DND-41 (cell line): ENCODE measurements at regions not wholly inside any gene's neighbourhood (a gene's known extent, or its start where the extent isn't known, plus 50 kb on each side); places are given as distances from the start of the nearest gene placed in this dataset.

ENCODE experiments used
- ATAC-seq: fragments of 200-7000 bp; cut with Tn5 transposase; 3 replicates; pipeline ENCODE4 v1.9.1; 2021; ENCODE audit warnings: low read depth; ENCODE audit not compliant: insufficient read depth
- DNase-seq: peaks from one replicate; pipeline ENCODE4 v3.0.0-alpha.2; 2020
- H2AFZ ChIP-seq: 2 replicates; pipeline ENCODE4 v1.6.0; 2012; ENCODE audit warnings: low read depth, low read length
- H3K27ac ChIP-seq: 2 replicates; pipeline ENCODE4 v1.5.1; 2012; ENCODE audit warnings: low read length, inconsistent platforms
- H3K27me3 ChIP-seq: fragments of 200-600 bp; sonication (generic); 2 replicates; pipeline ENCODE4 v1.6.0; 2012; ENCODE audit warnings: low read length, mild to moderate bottlenecking, inconsistent platforms; ENCODE audit not compliant: insufficient read depth, poor library complexity
- H3K36me3 ChIP-seq: 2 replicates; pipeline ENCODE4 v1.5.1; 2012; ENCODE audit warnings: low read length, inconsistent platforms; ENCODE audit not compliant: insufficient read depth
- H3K4me1 ChIP-seq: 2 replicates; pipeline ENCODE4 v1.5.1; 2012; ENCODE audit warnings: mild to moderate bottlenecking, low read length; ENCODE audit not compliant: insufficient read depth
- H3K4me2 ChIP-seq: 2 replicates; pipeline ENCODE4 v1.6.0; 2012; ENCODE audit warnings: mild to moderate bottlenecking, moderate library complexity, low read length, inconsistent platforms; ENCODE audit not compliant: insufficient read depth
- H3K4me3 ChIP-seq, 2 experiments: fragments of 200-600 bp in 1 of 2; shearing (Covaris generic) in 1 of 2; 2 replicates each; pipeline ENCODE4 v1.5.1; 2012 to 2016; ENCODE audit warnings: inconsistent platforms in 2 of 2, low read length in 2 of 2, mild to moderate bottlenecking in 2 of 2, low read depth in 1 of 2, moderate library complexity in 1 of 2
- H3K79me2 ChIP-seq: 2 replicates; pipeline ENCODE4 v1.6.0; 2012; ENCODE audit warnings: low read length, inconsistent platforms; ENCODE audit not compliant: insufficient read depth
- H3K9ac ChIP-seq: 2 replicates; pipeline ENCODE4 v1.6.0; 2012; ENCODE audit warnings: low read depth, mild to moderate bottlenecking, inconsistent platforms, low read length, moderate library complexity
- H3K9me3 ChIP-seq: 2 replicates; pipeline ENCODE4 v1.5.1; 2012; ENCODE audit warnings: low read length, moderate library complexity, mild to moderate bottlenecking, inconsistent platforms; ENCODE audit not compliant: insufficient read depth, severe bottlenecking
- H4K20me1 ChIP-seq: 2 replicates; pipeline ENCODE4 v1.6.0; 2012; ENCODE audit warnings: low read length; ENCODE audit not compliant: insufficient read depth
- EZH2 ChIP-seq: IDR thresholded peaks from 3 replicates; pipeline ENCODE4 v1.6.1; 2012; ENCODE audit warnings: borderline replicate concordance, low read depth, mild to moderate bottlenecking, moderate library complexity, low read length, inconsistent platforms; ENCODE audit not compliant: severe bottlenecking
- TF ChIP-seq, protein P1 (sequence below): IDR thresholded peaks from 2 replicates; pipeline ENCODE4 v1.5.1; 2012; ENCODE audit warnings: borderline replicate concordance, low read length, moderate library complexity, mild to moderate bottlenecking; ENCODE audit not compliant: poor library complexity, severe bottlenecking; ENCODE audit errors: extremely low read depth

GRCh38 chr4:81792521-81792920, 320.8 kb upstream of the RASGEF1B start:
- ATAC-seq = no peak
- H2AFZ ChIP-seq = no peak overlapping the region

DNA sequence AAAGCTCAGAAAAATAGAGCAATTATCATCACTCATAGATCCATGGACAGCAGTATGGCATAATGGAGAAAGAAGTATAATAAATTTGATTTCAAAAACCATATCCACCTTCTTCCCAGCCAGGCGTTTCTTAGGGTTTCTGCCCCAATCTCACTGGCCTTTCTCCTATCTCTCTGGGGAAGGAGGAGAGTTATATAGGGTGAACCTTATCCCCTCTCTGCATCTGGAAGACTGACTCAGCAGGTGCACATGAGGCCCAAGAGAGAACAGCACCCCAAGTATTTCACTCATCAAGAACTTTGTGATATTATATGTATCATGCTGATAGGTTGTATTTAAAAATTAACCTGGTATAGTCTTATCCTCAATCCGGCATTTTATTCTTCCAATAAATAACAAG, 318.8 kb upstream of the RASGEF1B start:
- no peak overlapping the region for H3K9ac ChIP-seq

More at GRCh38 chr4:81792521-81792920, 320.8 kb upstream of the RASGEF1B start:
- no peak overlapping the region for H3K4me3 ChIP-seq
- H3K27me3 ChIP-seq = no peaks in the 10 kb centered on the region
- no peaks in the 10 kb centered on the region for H4K20me1 ChIP-seq
- no peak overlapping the region for H3K9ac ChIP-seq
- H3K79me2 ChIP-seq = no peaks in the 10 kb centered on the region
- H3K4me2 ChIP-seq = no peak overlapping the region
- no peak for DNase-seq
- H3K9me3 ChIP-seq = no peaks in the 10 kb centered on the region
- no peak for TF ChIP-seq EZH2
- TF ChIP-seq, protein P1, sequence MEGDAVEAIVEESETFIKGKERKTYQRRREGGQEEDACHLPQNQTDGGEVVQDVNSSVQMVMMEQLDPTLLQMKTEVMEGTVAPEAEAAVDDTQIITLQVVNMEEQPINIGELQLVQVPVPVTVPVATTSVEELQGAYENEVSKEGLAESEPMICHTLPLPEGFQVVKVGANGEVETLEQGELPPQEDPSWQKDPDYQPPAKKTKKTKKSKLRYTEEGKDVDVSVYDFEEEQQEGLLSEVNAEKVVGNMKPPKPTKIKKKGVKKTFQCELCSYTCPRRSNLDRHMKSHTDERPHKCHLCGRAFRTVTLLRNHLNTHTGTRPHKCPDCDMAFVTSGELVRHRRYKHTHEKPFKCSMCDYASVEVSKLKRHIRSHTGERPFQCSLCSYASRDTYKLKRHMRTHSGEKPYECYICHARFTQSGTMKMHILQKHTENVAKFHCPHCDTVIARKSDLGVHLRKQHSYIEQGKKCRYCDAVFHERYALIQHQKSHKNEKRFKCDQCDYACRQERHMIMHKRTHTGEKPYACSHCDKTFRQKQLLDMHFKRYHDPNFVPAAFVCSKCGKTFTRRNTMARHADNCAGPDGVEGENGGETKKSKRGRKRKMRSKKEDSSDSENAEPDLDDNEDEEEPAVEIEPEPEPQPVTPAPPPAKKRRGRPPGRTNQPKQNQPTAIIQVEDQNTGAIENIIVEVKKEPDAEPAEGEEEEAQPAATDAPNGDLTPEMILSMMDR = no peak
- no peak overlapping the region for H3K27ac ChIP-seq
- H3K4me1 ChIP-seq = no peaks in the 10 kb centered on the region
- H3K36me3 ChIP-seq = no peaks in the 10 kb centered on the region

GRCh38 chr4:81789741-81790399, 318.2 kb upstream of the RASGEF1B start:
- TF ChIP-seq EZH2 = no peak
- TF ChIP-seq, protein P1 = no peak

More for the DNA sequence above, 318.8 kb upstream of the RASGEF1B start:
- H3K27ac ChIP-seq = no peak overlapping the region
- no peaks in the 10 kb centered on the region for H3K79me2 ChIP-seq
- H3K4me2 ChIP-seq = no peak overlapping the region
- H3K27me3 ChIP-seq = no peaks in the 10 kb centered on the region
- no peaks in the 10 kb centered on the region for H3K4me1 ChIP-seq
- ATAC-seq = no peak
- TF ChIP-seq EZH2 = no peak
- TF ChIP-seq, protein P1 = no peak
- H3K9me3 ChIP-seq = no peaks in the 10 kb centered on the region
- no peaks in the 10 kb centered on the region for H3K36me3 ChIP-seq
- no peak overlapping the region for H2AFZ ChIP-seq
- H4K20me1 ChIP-seq = no peaks in the 10 kb centered on the region
- H3K4me3 ChIP-seq = no peak overlapping the region
- DNase-seq = no peak

More at GRCh38 chr4:81789741-81790399, 318.2 kb upstream of the RASGEF1B start:
- no peak overlapping the region for H3K4me2 ChIP-seq
- no peak overlapping the region for H3K9ac ChIP-seq
- H3K79me2 ChIP-seq = no peaks in the 10 kb centered on the region
- H2AFZ ChIP-seq = no peak overlapping the region
- H3K4me3 ChIP-seq = no peak overlapping the region
- no peaks in the 10 kb centered on the region for H3K27me3 ChIP-seq
- no peak overlapping the region for H3K27ac ChIP-seq
- H3K36me3 ChIP-seq = no peaks in the 10 kb centered on the region
- H3K4me1 ChIP-seq = no peaks in the 10 kb centered on the region
- ATAC-seq (peak; percentile 65; the same call in 2 of the 3 replicates), DNase-seq (no peak)
- H4K20me1 ChIP-seq = no peaks in the 10 kb centered on the region
- H3K9me3 ChIP-seq = no peaks in the 10 kb centered on the region
